Esophagus (tissue), 2 donors: ENCODE measurements at regions not wholly inside any gene's neighbourhood (a gene's known extent, or its start where the extent isn't known, plus 50 kb on each side); places are given as distances from the start of the nearest gene placed in this dataset.

Experiments
- H3K27ac ChIP-seq, 2 donors: one replicate each; pipeline ENCODE4 v1.5.1; 2013; ENCODE audit warnings: low read depth in 2 of 2, mild to moderate bottlenecking in 2 of 2, inconsistent platforms in 1 of 2, low read length in 1 of 2, moderate library complexity in 1 of 2
- H3K27me3 ChIP-seq, 2 donors: one replicate each; pipeline ENCODE4 v1.6.1; 2013; ENCODE audit warnings: low read length in 2 of 2, control low read depth in 1 of 2, mild to moderate bottlenecking in 1 of 2; ENCODE audit not compliant: insufficient read depth in 2 of 2, control insufficient read depth in 1 of 2
- H3K36me3 ChIP-seq, 2 donors: one replicate each; pipeline ENCODE4 v1.6.1; 2013; ENCODE audit warnings: low read length in 1 of 2; ENCODE audit not compliant: control insufficient read depth in 2 of 2, insufficient read depth in 2 of 2
- H3K4me1 ChIP-seq, 2 donors: one replicate each; pipeline ENCODE4 v1.6.1; 2013; ENCODE audit warnings: low read length in 1 of 2; ENCODE audit not compliant: control insufficient read depth in 2 of 2, insufficient read depth in 2 of 2
- H3K4me3 ChIP-seq, 2 donors: one replicate each; pipeline ENCODE4 v1.5.1; 2013; ENCODE audit warnings: low read length in 2 of 2, mild to moderate bottlenecking in 2 of 2, low read depth in 1 of 2, moderate library complexity in 1 of 2
- H3K9me3 ChIP-seq, 2 donors: one replicate each; pipeline ENCODE4 v1.6.1; 2013; ENCODE audit warnings: mild to moderate bottlenecking in 2 of 2, low read depth in 1 of 2, low read length in 1 of 2, moderate library complexity in 1 of 2; ENCODE audit not compliant: control insufficient read depth in 2 of 2, insufficient read depth in 1 of 2
- WGBS, 2 donors: extraction: QIAGEN DNeasy Blood & Tissue Kit; methylation state at CpG; one replicate each; pipeline ENCODE4 v1.1.7; 2013; 5-methylcytosine and 5-hydroxymethylcytosine counted together
- donor health status: healthy with polysubstance abuse.
- donor health status: Bipolar disorder and iron deficiency.

GRCh38 chr2:152929628-152930027 lies 211.2 kb downstream of the ARL6IP6 start:
- Histone ChIP-seq H3K9me3 (no peaks in the 10 kb centered on the region), H3K27me3 (no peaks in the 10 kb centered on the region), H3K4me3 (no peak overlapping the region), H3K27ac (no peak overlapping the region), H3K4me1 (peaks cover 0 to 4% of the 10 kb centered on the region in 2 donors), H3K36me3 (no peaks in the 10 kb centered on the region)
- WGBS, 2 donors, result 92 to 97% methylated on average over 3 of the region's 3 CpGs

GRCh38 chr2:152925547-152926448 lies 207.4 kb downstream of the ARL6IP6 start:
- no peaks in the 10 kb centered on the region for H3K27me3 ChIP-seq
- no peaks in the 10 kb centered on the region for H3K9me3 ChIP-seq
- 28 to 30% methylated on average over 11 of the region's 11 CpGs for WGBS, 2 donors
- H3K4me1 ChIP-seq, result peaks cover 2 to 4% of the 10 kb centered on the region in 2 donors
- H3K27ac ChIP-seq, result peak overlapping the region in 1 of 2 donors; percentile 21
- no peak overlapping the region for H3K4me3 ChIP-seq
- no peaks in the 10 kb centered on the region for H3K36me3 ChIP-seq

- Histone ChIP-seq H3K4me1 (peaks cover 2 to 4% of the 10 kb centered on the region in 2 donors), H3K9me3 (no peaks in the 10 kb centered on the region), H3K36me3 (no peaks in the 10 kb centered on the region), H3K27me3 (no peaks in the 10 kb centered on the region), H3K27ac (peak overlapping the region in 1 of 2 donors; percentile 9), H3K4me3 (no peak overlapping the region)
- 44 to 58% methylated on average over 3 of the region's 3 CpGs for WGBS, 2 donors
Observed at GRCh38 chr2:152924722-152925121, 206.3 kb downstream of the ARL6IP6 start.

GRCh38 chr2:152924219-152924618 lies 205.8 kb downstream of the ARL6IP6 start:
- Histone ChIP-seq H3K27ac (peak overlapping the region; percentile 9 to 26), H3K4me3 (no peak overlapping the region), H3K9me3 (no peaks in the 10 kb centered on the region), H3K27me3 (no peaks in the 10 kb centered on the region), H3K36me3 (no peaks in the 10 kb centered on the region), H3K4me1 (peaks cover 2 to 4% of the 10 kb centered on the region in 2 donors)
- WGBS, 2 donors, result 42 to 62% methylated on average over 1 of the region's 1 CpG

- Histone ChIP-seq H3K27ac (no peak overlapping the region), H3K27me3 (no peaks in the 10 kb centered on the region), H3K36me3 (no peaks in the 10 kb centered on the region), H3K4me1 (peaks cover 1 to 2% of the 10 kb centered on the region in 2 donors), H3K9me3 (no peaks in the 10 kb centered on the region), H3K4me3 (no peak overlapping the region)
- WGBS, 2 donors, result 46% methylated on average over 2 of the region's 2 CpGs
Observed at GRCh38 chr2:152920846-152921245, 202.4 kb downstream of the ARL6IP6 start.

GRCh38 chr2:152910970-152911369 lies 192.6 kb downstream of the ARL6IP6 start:
- Histone ChIP-seq H3K27me3 (no peaks in the 10 kb centered on the region), H3K4me3 (no peak overlapping the region), H3K9me3 (no peaks in the 10 kb centered on the region), H3K27ac (no peak overlapping the region), H3K4me1 (no peaks in the 10 kb centered on the region), H3K36me3 (no peaks in the 10 kb centered on the region)

GRCh38 chr2:152907046-152907445 lies 188.6 kb downstream of the ARL6IP6 start:
- Histone ChIP-seq H3K27me3 (no peaks in the 10 kb centered on the region), H3K27ac (no peak overlapping the region), H3K4me3 (no peak overlapping the region), H3K9me3 (no peaks in the 10 kb centered on the region), H3K36me3 (no peaks in the 10 kb centered on the region), H3K4me1 (no peaks in the 10 kb centered on the region)
- 77 to 79% methylated on average over 5 of the region's 5 CpGs for WGBS, 2 donors

- Histone ChIP-seq H3K36me3 (no peaks in the 10 kb centered on the region), H3K27me3 (no peaks in the 10 kb centered on the region), H3K4me1 (no peaks in the 10 kb centered on the region), H3K27ac (no peak overlapping the region), H3K4me3 (no peak overlapping the region), H3K9me3 (no peaks in the 10 kb centered on the region)
- 79 to 92% methylated on average over 5 of the region's 5 CpGs for WGBS, 2 donors
Observed at GRCh38 chr2:152894051-152894450, 175.6 kb downstream of the ARL6IP6 start.

GRCh38 chr2:152890736-152891135 lies 172.3 kb downstream of the ARL6IP6 start:
- WGBS, 2 donors, result 21 to 28% methylated on average over 2 of the region's 2 CpGs
- no peak overlapping the region for H3K27ac ChIP-seq
- H3K36me3 ChIP-seq, result no peaks in the 10 kb centered on the region
- H3K27me3 ChIP-seq, result no peaks in the 10 kb centered on the region
- H3K9me3 ChIP-seq, result no peaks in the 10 kb centered on the region
- H3K4me1 ChIP-seq, result no peaks in the 10 kb centered on the region
- no peak overlapping the region for H3K4me3 ChIP-seq

- Histone ChIP-seq H3K9me3 (no peaks in the 10 kb centered on the region), H3K4me3 (no peak overlapping the region), H3K36me3 (no peaks in the 10 kb centered on the region), H3K27me3 (no peaks in the 10 kb centered on the region), H3K4me1 (no peaks in the 10 kb centered on the region), H3K27ac (no peak overlapping the region)
- 58 to 59% methylated on average over 4 of the region's 4 CpGs for WGBS, 2 donors
Observed at GRCh38 chr2:152883951-152884487, 165.6 kb downstream of the ARL6IP6 start.
